GM21381 (cell line): ENCODE measurements at regions not wholly inside any gene's neighbourhood (a gene's known extent, or its start where the extent isn't known, plus 50 kb on each side); places are given as distances from the start of the nearest gene placed in this dataset.

Experiments
- ATAC-seq: cut with Tn5 transposase; IDR thresholded peaks from one replicate; pipeline ENCODE4 v1.9.1; 2021; ENCODE audit warnings: mild to moderate bottlenecking, moderate library complexity; ENCODE audit not compliant: unreplicated experiment

GRCh38 chr5:71982717-71983395 is 124.4 kb upstream of the MAP1B start:
- ATAC-seq = no peak

GRCh38 chr5:71986101-71986500 is 121.2 kb upstream of the MAP1B start:
- no peak for ATAC-seq

- ATAC-seq = no peak
These were observed 118.5 kb upstream of the MAP1B start for GRCh38 chr5:71988808-71989207.

GRCh38 chr5:71993600-71993999 is 113.7 kb upstream of the MAP1B start:
- ATAC-seq = no peak

GRCh38 chr5:71996789-71997188 is 110.5 kb upstream of the MAP1B start:
- ATAC-seq = no peak

- ATAC-seq = no peak
These were observed 108.5 kb upstream of the MAP1B start for GRCh38 chr5:71998746-71999145.

- ATAC-seq = no peak
These were observed 106.6 kb upstream of the MAP1B start for GRCh38 chr5:72000707-72001106.

GRCh38 chr5:72005671-72006070 is 101.6 kb upstream of the MAP1B start:
- no peak for ATAC-seq

- ATAC-seq = no peak
These were observed 100.9 kb upstream of the MAP1B start for GRCh38 chr5:72006361-72006760.

- no peak for ATAC-seq
These were observed 99.8 kb upstream of the MAP1B start for GRCh38 chr5:72007336-72008111.

GRCh38 chr5:72009280-72009679 is 98.0 kb upstream of the MAP1B start:
- no peak for ATAC-seq

- no peak for ATAC-seq
These were observed 96.8 kb upstream of the MAP1B start for GRCh38 chr5:72010430-72010829.

GRCh38 chr5:72012906-72013305 is 94.4 kb upstream of the MAP1B start:
- ATAC-seq = no peak

GRCh38 chr5:72013766-72014624 is 93.3 kb upstream of the MAP1B start:
- ATAC-seq = no peak

GRCh38 chr5:72015103-72015548 is 92.1 kb upstream of the MAP1B start:
- no peak for ATAC-seq

GRCh38 chr5:72018143-72018803 is 89.0 kb upstream of the MAP1B start:
- ATAC-seq = no peak

- ATAC-seq = no peak
These were observed 86.9 kb upstream of the MAP1B start for GRCh38 chr5:72020161-72020983.

GRCh38 chr5:72021651-72022357 is 85.5 kb upstream of the MAP1B start:
- no peak for ATAC-seq

GRCh38 chr5:72028382-72028781 is 78.9 kb upstream of the MAP1B start:
- no peak for ATAC-seq
